Hematopoietic multipotent progenitor cell (in vitro differentiated cells): ENCODE measurements at regions not wholly inside any gene's neighbourhood (a gene's known extent, or its start where the extent isn't known, plus 50 kb on each side); places are given as distances from the start of the nearest gene placed in this dataset.
A peak's percentile ranks its signal among the peaks of the same experiment; 100 is the strongest.
"Not testable (repeated sequence)": the region's sequence is repeated elsewhere in the genome, so short reads cannot be mapped to it uniquely, and the experiment has no call there.

ENCODE experiments used
- DNase-seq, 3 donors: peaks; one replicate each; pipeline ENCODE4 v3.0.0-alpha.2; 2011 to 2015; ENCODE audit warnings: low read depth in 2 of 3, low spot score in 2 of 3

DNA sequence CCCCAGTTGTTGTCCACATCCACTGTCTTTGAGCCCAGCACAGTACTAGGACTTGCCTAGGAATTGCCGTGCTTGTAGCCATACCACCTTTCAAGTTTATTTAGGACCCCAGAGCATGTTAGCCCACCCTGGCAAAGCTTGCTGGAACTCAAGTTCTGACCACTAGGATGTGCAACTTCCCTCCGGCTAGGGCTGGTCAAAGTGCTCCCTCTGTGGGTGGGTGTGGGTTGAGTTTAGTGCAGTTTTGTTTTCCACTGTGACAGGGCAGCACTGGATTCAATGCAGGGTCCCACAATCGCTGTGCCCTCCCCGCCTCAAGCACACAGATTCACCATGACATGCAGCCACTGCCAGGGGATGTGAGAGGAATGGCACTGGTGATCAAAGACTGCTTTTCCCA is 96.0 kb downstream of the RASGEF1B start:
- no peak for DNase-seq

DNA sequence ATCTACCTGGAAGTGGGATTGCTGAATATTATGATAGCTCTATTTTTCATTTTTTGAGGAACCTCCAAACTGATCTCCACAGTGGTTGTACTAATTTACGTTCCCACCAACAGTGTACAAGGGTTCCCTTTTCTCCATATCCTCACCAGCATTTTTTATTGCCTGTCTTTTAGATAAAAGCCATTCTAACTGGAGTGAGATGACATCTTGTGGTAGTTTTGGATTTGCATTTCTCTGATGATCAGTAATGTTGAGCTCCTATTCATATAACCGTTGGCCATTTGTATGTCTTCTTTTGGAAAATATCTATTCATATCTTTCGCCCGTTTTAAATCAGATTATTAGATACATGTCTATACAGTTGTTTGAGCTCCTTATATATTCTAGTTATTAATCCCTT is 101.8 kb downstream of the RASGEF1B start:
- peak in 1 of 3 donors; percentile 51 for DNase-seq

DNA sequence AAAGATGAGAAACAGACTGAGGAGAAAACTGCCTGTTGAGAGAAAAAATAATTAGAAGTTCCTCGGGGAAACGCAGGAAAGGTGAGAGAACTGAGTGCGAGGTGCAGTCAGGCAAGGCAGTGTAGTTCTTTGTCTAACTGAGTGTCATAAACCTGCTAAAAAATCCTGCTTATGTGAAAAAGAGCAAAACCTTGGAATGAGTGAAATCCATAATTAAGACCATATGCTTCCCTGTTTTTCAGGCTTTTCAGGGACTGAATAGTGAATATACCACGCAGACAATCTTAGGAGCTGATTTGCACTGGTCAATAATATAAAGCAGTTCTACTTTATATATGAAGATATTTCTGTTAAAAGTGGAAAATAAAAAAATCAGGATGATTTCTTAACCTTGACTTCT is 104.9 kb downstream of the RASGEF1B start:
- no peak for DNase-seq

DNA sequence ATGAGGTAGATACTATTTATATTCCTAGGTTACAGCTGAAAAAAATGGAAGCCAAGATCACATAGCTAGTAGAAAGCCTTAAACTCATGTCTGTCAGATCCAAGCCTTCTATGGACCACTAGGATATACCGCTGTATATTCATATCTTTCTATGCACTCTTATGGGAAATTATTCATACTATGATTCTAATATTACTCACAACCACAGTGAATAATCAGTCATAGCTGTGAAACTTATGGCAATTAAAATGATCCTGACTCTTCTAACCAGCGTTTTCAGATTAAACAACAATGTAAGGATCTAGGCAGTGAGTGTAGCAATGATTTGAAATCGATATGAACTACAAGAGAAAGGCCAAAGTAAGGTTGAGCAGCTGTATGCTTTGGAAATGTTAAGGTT is 111.0 kb downstream of the RASGEF1B start:
- DNase-seq, result no peak

DNA sequence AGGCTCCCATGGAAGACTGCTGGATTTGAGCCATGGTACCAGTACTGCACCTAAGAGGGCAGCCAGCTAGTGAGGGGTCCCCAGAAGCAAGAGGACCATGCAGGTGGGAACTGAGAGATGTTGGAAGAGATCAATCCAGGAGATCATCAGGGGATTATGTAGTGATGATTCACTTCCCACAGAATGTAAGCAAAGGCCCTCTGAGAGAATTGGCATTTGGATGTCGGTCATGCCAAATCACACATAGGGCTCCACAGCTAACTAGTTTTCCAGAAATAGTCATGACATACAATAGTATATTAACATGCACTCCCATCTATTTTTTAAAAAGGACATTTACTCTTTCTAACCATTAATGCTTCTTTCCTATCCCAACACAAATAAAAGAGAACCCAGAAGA is 112.5 kb downstream of the RASGEF1B start:
- DNase-seq, result no peak

DNA sequence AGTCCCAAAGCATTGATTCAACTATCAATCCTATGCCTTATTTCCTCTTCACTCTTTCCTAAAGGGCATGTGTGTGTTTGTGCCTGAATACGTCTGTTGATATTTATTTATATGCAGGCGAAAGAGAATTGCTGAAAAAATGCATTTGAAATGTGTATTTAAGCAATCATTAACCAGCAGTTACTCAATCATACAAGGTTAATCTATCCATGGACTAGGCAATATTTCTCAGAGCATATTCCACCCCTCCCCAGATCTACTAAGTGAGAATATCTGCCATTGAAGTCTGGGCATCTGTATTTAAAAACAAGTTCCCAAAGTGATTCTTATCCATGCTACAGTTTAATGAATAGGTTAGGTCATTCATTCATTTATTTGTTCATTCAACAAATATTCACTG is 113.6 kb downstream of the RASGEF1B start:
- no peak for DNase-seq

DNA sequence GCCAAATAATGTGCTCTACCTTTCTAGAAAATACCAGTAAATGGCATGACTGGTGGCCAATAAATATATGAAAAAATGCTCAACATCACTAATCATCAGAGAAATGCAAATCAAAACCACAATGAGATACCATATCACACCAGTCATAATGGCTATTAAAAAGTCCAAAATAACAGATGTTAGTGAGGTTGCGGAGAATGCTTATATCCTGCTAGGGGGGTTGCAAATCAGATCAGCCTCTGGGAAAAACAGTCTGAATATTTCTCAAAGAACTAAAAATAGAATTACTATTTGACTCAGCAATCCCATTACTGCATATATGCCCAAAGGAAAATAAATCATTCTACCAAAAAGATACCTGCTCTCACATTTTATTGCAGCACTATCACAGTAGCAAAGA is 115.1 kb downstream of the RASGEF1B start:
- no peak for DNase-seq

DNA sequence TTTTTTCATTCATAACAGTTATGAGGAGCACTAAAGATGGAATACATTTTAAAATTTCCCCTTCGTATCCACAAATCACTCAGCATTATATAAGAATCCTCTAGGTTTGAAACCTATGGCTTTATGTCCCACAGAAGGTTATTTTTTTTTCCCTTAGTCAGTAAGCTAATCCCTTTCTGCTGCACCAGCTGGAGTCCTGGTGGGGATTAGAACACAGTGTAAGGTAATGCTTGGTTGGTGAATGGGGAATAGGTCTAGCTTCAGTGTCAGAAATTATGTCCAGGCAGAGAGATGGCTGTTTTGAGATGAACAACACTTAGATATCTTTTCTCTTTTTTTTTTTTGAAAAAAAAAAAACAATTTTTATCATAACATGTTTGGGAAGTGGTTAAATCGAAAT is 116.6 kb downstream of the RASGEF1B start:
- no peak for DNase-seq

DNA sequence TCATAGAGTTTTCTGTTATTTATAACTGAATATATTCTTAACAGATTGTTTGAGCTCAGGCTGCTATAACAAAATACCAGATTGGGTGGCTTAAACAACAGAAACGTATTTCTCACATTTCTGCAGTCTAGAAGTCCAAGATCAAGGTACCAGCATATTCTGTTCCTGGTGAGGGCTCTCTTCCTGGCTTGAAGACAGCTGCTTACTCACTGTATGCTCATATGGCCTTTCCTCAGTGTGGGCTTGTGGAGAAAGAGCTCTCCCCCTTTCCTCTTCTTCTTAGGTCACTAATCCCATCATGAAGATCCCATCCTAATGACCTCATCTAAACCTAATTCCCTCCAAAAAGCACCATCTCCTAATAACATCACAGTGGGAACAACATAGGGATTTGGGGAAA is 117.8 kb downstream of the RASGEF1B start:
- DNase-seq, result no peak

DNA sequence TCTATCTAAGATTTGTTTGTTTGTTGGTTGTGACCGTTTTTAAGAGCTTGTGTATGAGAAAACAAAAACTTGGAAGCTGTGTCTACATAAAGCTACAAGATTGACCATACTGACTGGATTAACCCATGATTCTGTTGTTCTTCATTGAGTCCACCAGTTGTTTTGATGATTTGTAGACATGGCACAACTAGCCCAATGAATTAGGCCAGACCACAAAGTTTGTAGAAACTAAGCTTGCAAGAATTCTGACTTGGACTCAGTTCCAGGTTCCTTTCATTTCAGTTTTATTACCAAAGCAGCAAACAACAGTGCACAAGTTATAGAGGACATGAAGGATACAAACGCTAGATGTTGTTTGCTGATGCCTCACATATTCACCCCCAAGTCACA is 119.3 kb downstream of the RASGEF1B start:
- DNase-seq, result no peak

DNA sequence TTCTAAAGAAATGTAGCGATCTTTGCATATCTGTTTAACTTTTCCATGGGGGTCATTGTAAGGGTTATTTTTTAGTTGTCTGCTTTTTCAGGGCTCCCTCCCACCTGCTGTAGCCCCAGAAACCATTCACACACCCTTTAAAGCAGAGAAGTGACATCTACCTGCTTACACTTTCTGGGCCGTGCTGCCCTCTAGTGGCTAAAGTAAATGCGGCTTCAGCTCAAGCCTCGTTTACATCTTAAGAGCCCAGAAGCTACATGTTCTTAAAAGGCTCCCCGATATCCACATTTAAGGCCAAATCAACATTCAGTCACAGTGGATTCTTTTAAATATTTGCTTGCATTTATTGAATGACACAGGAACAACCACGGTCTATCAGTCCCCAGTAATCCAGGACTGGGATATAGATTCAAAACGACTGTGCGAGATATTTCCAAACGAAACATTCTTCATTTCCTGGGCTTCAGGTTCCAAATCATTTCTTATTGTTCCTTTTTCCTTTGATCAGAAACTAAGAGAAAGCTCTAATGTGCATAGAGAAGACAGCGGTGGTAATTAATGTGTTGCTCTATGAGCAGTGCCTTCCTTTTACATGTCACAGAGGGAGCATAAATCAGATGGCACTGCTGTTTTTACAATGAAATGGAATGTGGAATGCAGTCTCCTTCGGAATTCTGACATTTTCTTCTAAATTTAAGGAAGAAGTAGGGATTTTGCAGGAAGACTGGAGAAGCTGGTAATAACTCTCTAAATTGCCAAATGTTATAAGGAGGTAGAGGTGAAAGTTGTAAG is 119.9 kb downstream of the RASGEF1B start:
- peak; percentile 45 to 93 (median 83) for DNase-seq

DNA sequence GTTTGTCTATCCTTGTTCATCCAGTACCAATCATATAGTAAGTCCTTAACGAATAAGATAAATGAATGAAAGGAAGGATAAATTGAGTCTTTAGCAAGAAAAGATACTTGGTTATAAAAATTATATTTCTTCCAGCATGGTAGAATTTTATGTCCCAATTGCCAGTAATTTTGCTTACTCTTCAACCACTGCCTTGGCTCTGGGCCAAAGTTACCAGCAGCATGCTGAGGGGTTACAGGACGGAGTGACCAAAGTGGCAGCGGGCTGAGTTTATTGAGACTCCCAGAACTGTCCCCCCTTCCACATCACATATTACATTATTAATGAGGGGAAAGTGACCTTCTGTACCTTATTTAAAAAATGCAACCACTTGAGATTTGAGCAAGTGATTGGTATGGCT is 121.7 kb downstream of the RASGEF1B start:
- peak in 1 of 3 donors; percentile 38 for DNase-seq

DNA sequence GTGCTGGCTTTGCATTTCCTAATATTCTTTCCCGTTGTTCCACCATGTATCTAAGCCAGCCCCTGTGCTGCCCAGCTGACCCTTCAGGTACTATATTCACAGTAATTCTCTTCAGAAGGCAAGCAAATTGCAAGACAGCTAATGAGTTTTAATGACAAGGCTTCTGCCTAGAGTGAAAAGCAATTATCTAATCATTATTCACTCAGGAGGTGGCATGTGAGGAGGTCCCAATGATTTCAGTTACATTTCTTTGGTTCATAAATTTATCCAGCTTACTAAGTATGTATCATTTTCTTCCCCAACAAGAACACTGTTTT is 123.0 kb downstream of the RASGEF1B start:
- no peak for DNase-seq

DNA sequence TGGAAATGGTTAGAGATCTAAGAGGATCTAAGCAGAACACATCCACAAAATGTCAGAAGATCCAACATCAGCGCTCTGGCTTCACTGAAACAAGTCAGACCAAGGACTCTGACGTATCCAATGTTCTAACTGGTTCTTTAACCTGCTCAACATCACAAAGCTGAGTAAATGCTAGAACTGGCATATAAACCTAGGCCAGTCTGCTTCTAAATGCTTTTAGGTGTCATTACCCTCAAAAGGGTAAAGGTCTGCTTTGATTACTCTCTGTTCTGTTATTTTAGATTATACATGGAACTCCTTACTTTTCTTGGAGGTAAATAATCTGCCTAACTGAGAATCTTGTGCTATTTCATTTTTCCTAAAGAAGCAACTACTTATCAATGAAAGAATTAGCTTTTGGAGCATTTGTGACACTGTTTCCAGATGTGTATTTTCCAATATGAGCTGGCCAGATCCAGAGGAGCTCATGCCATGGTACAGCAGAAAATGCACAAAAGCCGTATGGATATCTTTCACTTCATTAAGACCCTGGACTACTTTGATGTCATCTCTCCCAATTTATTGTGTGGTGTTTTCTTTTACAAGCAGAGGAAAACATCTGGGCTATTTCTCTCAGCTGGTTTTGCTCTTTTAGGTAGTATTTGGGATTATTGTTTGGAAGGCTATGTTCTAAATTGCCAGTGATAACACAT is 123.5 kb downstream of the RASGEF1B start:
- DNase-seq, result no peak

DNA sequence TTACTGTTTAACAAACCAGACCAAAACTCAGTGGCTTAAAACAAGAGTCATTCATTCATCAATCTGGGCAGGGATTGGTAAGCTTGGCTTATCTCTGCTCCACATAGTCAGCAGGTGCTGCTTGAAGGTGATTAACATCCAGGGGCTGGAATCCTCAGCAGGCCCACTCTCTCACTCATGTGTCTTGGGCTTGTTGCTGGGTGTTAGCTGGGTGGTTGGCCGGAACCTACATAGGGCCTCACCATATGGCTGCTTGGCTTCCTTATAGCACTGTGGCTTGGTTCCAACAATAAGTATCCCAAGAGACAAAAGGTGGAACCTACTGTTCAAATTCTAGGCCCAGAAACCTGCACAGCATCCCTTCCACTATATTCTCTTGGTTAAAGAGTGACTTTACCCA is 125.0 kb downstream of the RASGEF1B start:
- DNase-seq, result no peak

DNA sequence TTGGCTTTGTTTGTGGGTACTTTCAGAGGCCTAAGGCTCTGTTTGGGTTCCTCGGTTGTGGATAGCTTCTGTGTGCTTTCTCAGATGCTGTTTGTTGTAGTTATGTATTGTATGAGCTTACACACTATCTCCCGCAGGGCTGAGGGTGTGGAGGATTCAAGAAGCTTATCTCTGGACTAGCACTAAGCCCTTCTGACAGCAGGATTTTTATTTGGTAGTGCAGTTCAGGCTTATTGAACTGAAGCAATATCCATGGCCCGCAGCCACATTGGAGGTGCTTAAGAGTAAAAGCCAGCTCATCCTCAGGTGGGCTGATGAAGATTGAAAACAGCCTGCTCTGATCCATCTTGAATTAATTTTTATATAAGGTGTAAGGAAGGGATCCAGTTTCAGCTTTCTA is 128.2 kb downstream of the RASGEF1B start:
- DNase-seq, result no peak

DNA sequence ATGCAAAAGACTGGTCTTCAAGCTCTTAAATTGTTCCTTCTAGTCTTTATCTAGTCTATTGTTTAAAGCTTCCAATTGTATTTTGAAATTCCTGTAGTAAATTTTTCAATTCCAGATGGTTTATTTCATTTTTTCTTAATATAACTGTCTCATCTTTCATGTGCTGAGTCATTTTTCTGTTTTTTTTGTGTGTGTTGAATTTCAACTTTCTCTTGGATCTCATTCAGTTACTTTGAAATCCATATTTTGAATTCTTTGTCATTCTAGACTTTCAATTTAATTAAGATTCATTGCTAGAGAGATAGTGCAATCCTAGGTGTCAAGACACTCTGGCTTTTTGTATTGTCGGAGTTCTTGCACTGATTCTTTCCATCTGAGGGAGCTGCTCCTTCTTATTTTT is 128.0 kb upstream of the PRKG2 start:
- DNase-seq, result no peak

DNA sequence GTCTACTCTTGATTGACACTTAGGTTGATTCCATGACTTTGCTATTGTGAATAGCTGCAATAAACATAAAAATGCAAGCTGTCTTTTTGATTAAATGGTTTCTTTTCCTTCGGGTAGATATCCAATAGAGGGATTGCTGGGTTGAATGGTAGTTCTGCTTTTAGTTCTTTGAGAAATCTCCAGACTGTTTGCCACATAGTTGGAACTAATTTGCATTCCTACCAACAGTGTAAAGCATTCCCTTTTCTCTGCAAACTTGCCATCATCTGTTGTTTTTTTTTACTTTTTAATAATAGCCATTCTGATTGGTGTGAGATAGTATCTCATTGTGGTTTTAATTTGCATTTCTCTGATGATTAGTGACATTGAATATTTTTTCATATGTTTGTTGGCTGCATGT is 122.2 kb upstream of the PRKG2 start:
- DNase-seq, result no peak

DNA sequence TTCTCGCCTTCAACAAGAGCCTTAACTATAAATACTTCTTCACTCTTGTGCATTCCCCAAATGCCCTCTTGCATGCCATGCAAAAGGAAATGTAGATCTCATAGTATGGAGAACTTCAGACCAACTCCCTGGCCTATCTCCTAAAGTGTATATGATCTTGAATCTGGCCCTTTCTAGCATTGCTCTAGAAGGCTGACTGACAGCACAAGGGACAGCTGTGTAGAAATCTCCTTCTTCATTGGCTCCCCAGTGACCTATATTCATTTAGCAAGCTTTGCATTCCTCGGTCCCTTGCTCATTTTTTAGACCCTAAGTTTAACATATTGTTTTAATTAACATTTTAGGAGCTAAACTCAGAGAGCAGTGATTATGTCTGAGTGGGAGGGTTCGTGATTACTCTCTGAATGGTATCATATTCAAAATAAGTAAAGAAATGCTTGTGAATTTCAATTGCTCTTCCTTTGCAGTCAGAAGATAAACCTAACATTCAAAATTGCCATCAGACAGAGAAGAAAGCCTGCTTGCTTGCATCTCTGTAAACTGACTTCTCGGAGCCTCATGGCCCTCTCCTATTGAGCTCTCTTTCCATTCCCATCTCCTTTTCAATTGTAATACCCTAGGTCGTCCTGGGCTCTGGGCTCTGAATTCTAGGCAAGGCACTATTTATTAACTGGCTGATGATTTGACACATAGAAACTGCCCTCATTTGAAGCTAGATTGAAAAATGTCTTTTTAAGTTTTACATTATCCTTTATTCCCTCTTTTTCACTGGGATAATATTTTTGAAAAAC is 120.3 kb upstream of the PRKG2 start:
- no peak for DNase-seq

DNA sequence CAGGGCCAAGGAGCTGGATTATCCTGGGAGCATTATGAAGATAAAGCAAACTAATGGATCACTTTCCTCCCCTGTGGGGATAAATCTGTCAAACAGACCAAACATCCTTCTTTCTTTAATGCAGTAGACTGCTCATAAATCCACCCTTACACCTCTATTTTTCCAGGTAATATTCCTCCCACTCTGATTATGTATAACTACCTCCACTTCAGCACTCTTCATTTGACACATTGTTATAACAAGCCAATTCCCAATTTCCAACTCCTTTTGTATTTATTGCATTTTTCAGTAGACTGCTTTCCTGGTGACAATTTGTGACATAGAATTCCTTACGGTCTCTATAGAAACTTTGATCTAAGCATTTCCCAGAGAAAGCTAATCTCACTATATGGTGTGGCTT is 115.0 kb upstream of the PRKG2 start:
- DNase-seq, result no peak

DNA sequence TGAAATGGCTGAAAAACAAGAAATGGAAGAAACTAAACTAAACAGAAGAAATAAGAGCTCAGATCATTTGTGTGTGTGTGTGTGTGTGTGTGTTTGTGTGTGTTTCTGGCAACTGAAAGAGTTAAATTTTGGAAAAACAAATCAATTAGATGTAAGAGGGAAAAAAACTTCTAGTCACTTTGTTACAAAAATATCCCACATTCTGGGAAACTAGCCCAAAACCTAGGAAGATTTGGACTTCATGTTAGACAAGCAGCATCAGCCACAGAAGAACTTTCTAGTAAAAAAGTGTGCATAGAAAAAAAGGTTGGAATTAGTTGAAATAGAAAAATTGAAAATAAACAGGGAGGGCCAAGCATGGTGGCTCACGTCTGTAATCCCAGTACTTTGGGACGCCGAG is 111.6 kb upstream of the PRKG2 start:
- no peak for DNase-seq

DNA sequence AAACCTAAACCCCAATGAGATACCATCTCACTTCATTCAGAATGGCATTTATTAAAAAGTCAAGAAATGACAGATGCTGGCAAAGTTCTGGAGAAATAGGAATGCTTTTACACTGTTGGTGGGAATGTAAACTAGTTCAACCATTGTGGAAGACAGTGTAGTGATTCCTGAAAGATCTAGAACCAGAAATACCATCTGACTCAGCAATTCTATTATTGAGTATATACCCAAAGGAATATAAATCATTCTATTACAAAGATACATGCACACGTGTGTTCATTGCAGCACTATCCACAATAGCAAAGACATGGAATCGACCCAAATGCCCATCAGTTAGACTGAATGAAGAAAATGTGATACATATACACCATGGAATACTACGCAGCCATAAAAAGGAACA is 109.6 kb upstream of the PRKG2 start:
- DNase-seq, result not testable (repeated sequence)
